GM12878 (cell line): ENCODE measurements at regions not wholly inside any gene's neighbourhood (a gene's known extent, or its start where the extent isn't known, plus 50 kb on each side); places are given as distances from the start of the nearest gene placed in this dataset.

Source experiments
- ATAC-seq: fragments of 200-7000 bp; cut with Tn5 transposase; 3 replicates; pipeline ENCODE4 v1.9.1; 2020; ENCODE audit warnings: mild to moderate bottlenecking, moderate library complexity
- BruUV-seq: library from RNA; stranded (reverse); fragments of 400-500 nt; replicated peaks from 2 replicates; lab custom pipeline; 2021; lab: Mats Ljungman, UMichigan
- CTCF ChIA-PET: fragments of 300-600 bp; sonication (Branson Sonifier 250); formaldehyde crosslinking; extraction: SDS; loops from one replicate; lab custom pipeline; 2021; ENCODE audit warnings: inconsistent platforms; lab: Yijun Ruan, JAX
- POLR2A ChIA-PET: fragments of 350-600 bp; formaldehyde crosslinking; extraction: SDS; loops from one replicate; lab custom pipeline; 2021; ENCODE audit warnings: inconsistent platforms; lab: Charles Lee
- RAD21 ChIA-PET: fragments of 300-600 bp; sonication (Branson Sonifier 250); formaldehyde crosslinking; loops from one replicate; lab custom pipeline; 2023; ENCODE audit warnings: antibody characterized with exemption; ENCODE audit not compliant: unreplicated experiment; lab: Charles Lee
- SMC1A ChIA-PET: fragments of 300-600 bp; sonication (Branson Sonifier 250); formaldehyde crosslinking; loops from one replicate; lab custom pipeline; 2023; ENCODE audit not compliant: unreplicated experiment, uncharacterized antibody; lab: Charles Lee
- DNase-seq: peaks from one replicate; pipeline ENCODE4 v3.0.0-alpha.2; 2011; ENCODE audit warnings: low read depth, low spot score
- FAIRE-seq: peaks from 3 replicates; lab custom pipeline; 2011; peaks lifted over from hg19 to GRCh38; lab: Jason Lieb, UNC
- H2AFZ ChIP-seq: 2 replicates; pipeline ENCODE4 v1.6.0; 2011; ENCODE audit warnings: low read depth, low read length, control low read depth; ENCODE audit not compliant: control insufficient read depth
- H3K27ac ChIP-seq: 2 replicates; pipeline ENCODE4 v1.5.1; 2011; ENCODE audit warnings: control low read depth; ENCODE audit not compliant: control insufficient read depth, insufficient read depth
- H3K27me3 ChIP-seq, 2 experiments: replicated peaks in 1 of 2; 2 replicates each; pipeline versions ENCODE4 v1.6.0 to v1.6.1; 2011; ENCODE audit warnings: low read length in 1 of 2; ENCODE audit not compliant: control insufficient read depth in 2 of 2, insufficient read depth in 2 of 2
- H3K36me3 ChIP-seq, 2 experiments: 2 replicates each; pipeline ENCODE4 v1.5.1; 2011; ENCODE audit warnings: low read length in 1 of 2; ENCODE audit not compliant: control insufficient read depth in 2 of 2, insufficient read depth in 2 of 2
- H3K4me1 ChIP-seq: 2 replicates; pipeline ENCODE4 v1.6.1; 2011; ENCODE audit warnings: mild to moderate bottlenecking, low read length, moderate library complexity, mixed read lengths; ENCODE audit not compliant: control insufficient read depth, insufficient read depth
- H3K4me2 ChIP-seq: 2 replicates; pipeline ENCODE4 v1.6.0; 2011; ENCODE audit warnings: control low read depth; ENCODE audit not compliant: control insufficient read depth, insufficient read depth
- H3K4me3 ChIP-seq: fragments of 200-600 bp; sonication (generic); 2 replicates; pipeline ENCODE4 v1.5.1; 2016
- H3K79me2 ChIP-seq: 2 replicates; pipeline ENCODE4 v1.6.0; 2011; ENCODE audit warnings: low read length; ENCODE audit not compliant: control insufficient read depth, insufficient read depth
- H3K9ac ChIP-seq: 2 replicates; pipeline ENCODE4 v1.8.0; 2011; ENCODE audit warnings: low read length, control low read depth, mixed read lengths; ENCODE audit not compliant: control insufficient read depth, insufficient read depth
- H3K9me3 ChIP-seq: replicated peaks from 3 replicates; pipeline ENCODE4 v1.5.1; 2011; ENCODE audit warnings: mild to moderate bottlenecking, low read length; ENCODE audit not compliant: control insufficient read depth, insufficient read depth
- H4K20me1 ChIP-seq: 2 replicates; pipeline ENCODE4 v1.6.0; 2011; ENCODE audit not compliant: control insufficient read depth, insufficient read depth
- BRCA1 ChIP-seq: IDR thresholded peaks from 2 replicates; pipeline ENCODE4 v1.6.1; 2011; ENCODE audit warnings: low read depth, low read length, improper control_type of control experiment
- FOXK2 ChIP-seq: fragments of 450-650 bp; IDR thresholded peaks from 2 replicates; pipeline ENCODE4 v1.6.1; 2017; ENCODE audit warnings: mild to moderate bottlenecking, moderate library complexity
- JUND ChIP-seq: IDR thresholded peaks from 2 replicates; pipeline ENCODE4 v1.6.1; 2012; ENCODE audit warnings: low read depth, mild to moderate bottlenecking, low read length, improper control_type of control experiment, moderate library complexity
- RELA ChIP-seq: fragments of 450-650 bp; IDR thresholded peaks from 2 replicates; pipeline ENCODE4 v1.8.0; 2014; ENCODE audit warnings: borderline replicate concordance; ENCODE audit not compliant: partially characterized antibody
- SMARCA5 ChIP-seq: fragments of 450-650 bp; IDR thresholded peaks from 2 replicates; pipeline ENCODE4 v1.6.1; 2017; ENCODE audit warnings: mild to moderate bottlenecking
- ZNF207 ChIP-seq: fragments of 450-650 bp; IDR thresholded peaks from 2 replicates; pipeline ENCODE4 v1.6.1; 2014; ENCODE audit warnings: antibody characterized with exemption, mild to moderate bottlenecking, borderline replicate concordance
- WGBS: methylation state at CpG from one replicate; pipeline ENCODE4 v1.1.6; 2016; ENCODE audit warnings: low lambda C conversion rate; ENCODE audit not compliant: insufficient replicate concordance, insufficient coverage; ENCODE audit errors: missing lambda C conversion rate; 5-methylcytosine and 5-hydroxymethylcytosine counted together
- in situ Hi-C: fragments of 300-500 bp; cut with MboI; formaldehyde crosslinking; loops from 9 replicates; pipeline ENCODE4 v1.14.3; 2018; ENCODE audit warnings: mixed read lengths
- intact Hi-C: fragments of 100-400 bp; cut with micrococcal nuclease; formaldehyde crosslinking; loops from one replicate; pipeline ENCODE4 v1.14.2; 2022; ENCODE audit not compliant: unreplicated experiment

DNA sequence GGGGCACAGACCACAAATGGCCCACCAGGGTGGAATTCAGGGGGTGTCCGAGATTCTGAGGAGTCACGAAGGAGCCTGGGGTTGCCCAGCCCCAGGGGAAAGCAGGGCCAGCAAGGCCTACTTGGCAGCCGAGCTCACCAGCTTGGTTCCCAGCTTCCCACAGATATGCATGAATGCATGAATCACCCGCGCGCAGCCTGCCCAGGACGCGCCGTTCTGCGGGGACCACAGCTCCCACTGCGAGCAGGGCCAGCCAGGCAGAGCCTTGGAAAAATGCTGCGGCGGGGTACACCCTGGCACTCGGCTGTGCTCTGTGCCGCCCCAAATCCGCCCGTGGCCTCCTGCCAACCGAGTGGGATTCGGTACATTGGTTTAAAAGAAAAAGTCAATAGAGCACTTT, 211.0 kb downstream of the NFATC2 start:
- ChIA-PET POLR2A (no interaction called here), RAD21 (no interaction called here), SMC1A (no interaction called here), CTCF (interaction anchor here (0.7 kb wide), 1 partner anchor 10 kb away, joined by 4 read pairs; no protein-coding TSS in a partner anchor)
- no peaks in the 10 kb centered on the region for H4K20me1 ChIP-seq
- H3K9me3 ChIP-seq, result no peaks in the 10 kb centered on the region
- H3K4me1 ChIP-seq, result peaks cover 4% of the 10 kb centered on the region; the same call in 1 of the 2 replicates
- no peak overlapping the region for H3K4me2 ChIP-seq
- 72% methylated on average over 19 of the region's 19 CpGs for WGBS
- DNase-seq (no peak), ATAC-seq (no peak), FAIRE-seq (no peak)
- intact Hi-C loops (no loop called here), in situ Hi-C loops (no loop called here)
- no peaks in the 10 kb centered on the region for H3K36me3 ChIP-seq
- BruUV-seq, result no TSS peak
- no peak overlapping the region for H3K4me3 ChIP-seq
- TF ChIP-seq FOXK2 (no peak), SMARCA5 (no peak), ZNF207 (no peak), BRCA1 (no peak), RELA (no peak)
- H2AFZ ChIP-seq, result no peak overlapping the region
- no peaks in the 10 kb centered on the region; a peak in 2 of 4 replicates for H3K27me3 ChIP-seq
- H3K9ac ChIP-seq, result no peak overlapping the region
- no peaks in the 10 kb centered on the region for H3K79me2 ChIP-seq
- no peak overlapping the region for H3K27ac ChIP-seq

DNA sequence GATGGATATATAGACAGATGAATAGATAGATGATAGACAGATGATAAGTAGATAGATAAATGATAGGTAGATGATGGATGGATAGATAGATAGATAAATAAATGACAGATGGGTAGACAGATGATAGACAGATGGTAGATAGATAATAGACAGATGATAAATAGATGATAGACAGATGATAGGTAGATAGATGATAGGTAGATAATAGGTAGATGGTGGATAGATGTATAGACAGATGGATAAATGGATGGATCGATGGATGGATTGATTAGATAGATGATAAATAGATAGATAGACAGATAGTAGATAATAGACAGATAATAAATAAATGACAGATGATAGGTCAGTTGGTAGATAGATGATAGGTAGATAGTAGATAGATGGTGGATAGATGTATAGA, 212.7 kb downstream of the NFATC2 start:
- no peak overlapping the region for H3K4me2 ChIP-seq
- intact Hi-C loops, result no loop called here
- no peaks in the 10 kb centered on the region for H4K20me1 ChIP-seq
- no peak overlapping the region for H3K9ac ChIP-seq
- ChIA-PET CTCF (no interaction called here), POLR2A (no interaction called here), RAD21 (no interaction called here), SMC1A (no interaction called here)
- H3K4me3 ChIP-seq, result no peak overlapping the region
- no peak overlapping the region for H3K27ac ChIP-seq
- no TSS peak for BruUV-seq
- DNase-seq (no peak), FAIRE-seq (no peak), ATAC-seq (no peak)
- H3K4me1 ChIP-seq, result no peaks in the 10 kb centered on the region
- no peak overlapping the region for H2AFZ ChIP-seq
- WGBS, result 73% methylated on average over 1 of the region's 1 CpG
- H3K36me3 ChIP-seq, result no peaks in the 10 kb centered on the region
- H3K9me3 ChIP-seq, result no peaks in the 10 kb centered on the region
- H3K27me3 ChIP-seq, result no peaks in the 10 kb centered on the region; a peak in 2 of 4 replicates
- in situ Hi-C loops, result no loop called here
- H3K79me2 ChIP-seq, result no peaks in the 10 kb centered on the region
- TF ChIP-seq JUND, result no peak
